Lower leg skin (tissue), 4 donors: ENCODE measurements at regions not wholly inside any gene's neighbourhood (a gene's known extent, or its start where the extent isn't known, plus 50 kb on each side); places are given as distances from the start of the nearest gene placed in this dataset.
A peak's percentile ranks its signal among the peaks of the same experiment; 100 is the strongest.

ENCODE experiments used
- DNase-seq, 2 donors: peaks; one replicate each; pipeline ENCODE4 v3.0.0-alpha.2; 2019; ENCODE audit warnings: low spot score in 2 of 2
- H3K4me3 ChIP-seq: fragments of 200-600 bp; sonication (generic); 2 replicates; pipeline ENCODE4 v1.5.1; 2017; ENCODE audit warnings: mild to moderate bottlenecking, low read depth; ENCODE audit not compliant: poor library complexity, severe bottlenecking
- CTCF ChIP-seq, 3 donors: fragments of 450-650 bp; IDR thresholded peaks; one replicate each; pipeline ENCODE4 v1.5.1; 2016; ENCODE audit warnings: antibody characterized with exemption in 3 of 3, mild to moderate bottlenecking in 3 of 3, moderate library complexity in 2 of 3
- POLR2A ChIP-seq, 2 donors: fragments of 450-650 bp; IDR thresholded peaks; one replicate each; pipeline ENCODE4 v1.6.1; 2016 to 2017; ENCODE audit warnings: antibody characterized with exemption in 2 of 2, mild to moderate bottlenecking in 1 of 2, moderate library complexity in 1 of 2
- WGBS, 2 donors: methylation state at CpG; one replicate each; pipeline ENCODE4 v1.1.5; 2018; 5-methylcytosine and 5-hydroxymethylcytosine counted together
- intact Hi-C: fragments of 100-400 bp; cut with DNase I; formaldehyde crosslinking; loops from one replicate; pipeline ENCODE4 v1.15.0; 2023; ENCODE audit warnings: low total_unique reads

- DNase-seq: no peak
- intact Hi-C loops: no loop called here
- 61 to 68% methylated on average over 2 of the region's 2 CpGs for WGBS, 2 donors
- H3K4me3 ChIP-seq: no peak overlapping the region
- no peak for TF ChIP-seq POLR2A (IDR thresholded peaks at IDR 0.05)
- no peak for TF ChIP-seq CTCF (IDR thresholded peaks at IDR 0.05)
Observed at GRCh38 chr12:59168647-59169046, 248.3 kb upstream of the LRIG3 start.

GRCh38 chr12:59166457-59166856 lies 246.2 kb upstream of the LRIG3 start:
- 51 to 67% methylated on average over 1 of the region's 1 CpG for WGBS, 2 donors
- intact Hi-C loops: no loop called here
- no peak for DNase-seq

GRCh38 chr12:59164991-59165718 lies 244.9 kb upstream of the LRIG3 start:
- TF ChIP-seq CTCF (IDR thresholded peaks at IDR 0.05) (no peak), POLR2A (IDR thresholded peaks at IDR 0.05) (no peak)
- 14 to 15% methylated on average over 4 of the region's 4 CpGs for WGBS, 2 donors

More at GRCh38 chr12:59166457-59166856, 246.2 kb upstream of the LRIG3 start:
- no peak overlapping the region for H3K4me3 ChIP-seq
- TF ChIP-seq POLR2A (IDR thresholded peaks at IDR 0.05) (no peak), CTCF (IDR thresholded peaks at IDR 0.05) (no peak)

GRCh38 chr12:59164226-59164625 lies 243.9 kb upstream of the LRIG3 start:
- H3K4me3 ChIP-seq: no peak overlapping the region
- no peak for TF ChIP-seq POLR2A (IDR thresholded peaks at IDR 0.05)
- no peak for TF ChIP-seq CTCF (IDR thresholded peaks at IDR 0.05)
- intact Hi-C loops: no loop called here
- DNase-seq: no peak

More at GRCh38 chr12:59164991-59165718, 244.9 kb upstream of the LRIG3 start:
- DNase-seq: peak in 1 of 2 donors; percentile 29
- no peak overlapping the region for H3K4me3 ChIP-seq
- intact Hi-C loops: no loop called here

- no peak for DNase-seq
- TF ChIP-seq POLR2A (IDR thresholded peaks at IDR 0.05) (no peak), CTCF (IDR thresholded peaks at IDR 0.05) (no peak)
- intact Hi-C loops: loop anchor here (10.0 kb wide), 1 partner anchor 804 kb away; no protein-coding TSS in a partner anchor
- 87 to 90% methylated on average over 4 of the region's 4 CpGs for WGBS, 2 donors
- no peak overlapping the region for H3K4me3 ChIP-seq
Observed at GRCh38 chr12:59158681-59159080, 238.4 kb upstream of the LRIG3 start.

GRCh38 chr12:59158066-59158465 lies 237.8 kb upstream of the LRIG3 start:
- intact Hi-C loops: loop anchor here (10.0 kb wide), 1 partner anchor 803 kb away; no protein-coding TSS in a partner anchor
- TF ChIP-seq POLR2A (IDR thresholded peaks at IDR 0.05): no peak
- TF ChIP-seq CTCF (IDR thresholded peaks at IDR 0.05): no peak
- no peak overlapping the region for H3K4me3 ChIP-seq
- 64 to 76% methylated on average over 3 of the region's 3 CpGs for WGBS, 2 donors
- no peak for DNase-seq
